GM18507 (cell line): ENCODE measurements at regions not wholly inside any gene's neighbourhood (a gene's known extent, or its start where the extent isn't known, plus 50 kb on each side); places are given as distances from the start of the nearest gene placed in this dataset.

Source experiments
- DNase-seq: peaks from one replicate; pipeline ENCODE4 v3.0.0; 2011; ENCODE audit warnings: low read depth; ENCODE audit not compliant: insufficient read length; ENCODE audit errors: extremely low spot score
- FAIRE-seq: peaks from 2 replicates; lab custom pipeline; 2011; peaks lifted over from hg19 to GRCh38; lab: Jason Lieb, UNC

GRCh38 chr21:38177919-38178652 lies 78.7 kb upstream of the KCNJ15 start:
- FAIRE-seq (no peak), DNase-seq (no peak)

GRCh38 chr21:38178653-38179470 lies 77.9 kb upstream of the KCNJ15 start:
- no peak for DNase-seq

GRCh38 chr21:38179511-38179910 lies 77.3 kb upstream of the KCNJ15 start:
- no peak for FAIRE-seq
- DNase-seq, result no peak

More at GRCh38 chr21:38178653-38179470, 77.9 kb upstream of the KCNJ15 start:
- no peak for FAIRE-seq

GRCh38 chr21:38181096-38181495 lies 75.7 kb upstream of the KCNJ15 start:
- FAIRE-seq, result no peak

GRCh38 chr21:38182370-38182985 lies 74.3 kb upstream of the KCNJ15 start:
- no peak for FAIRE-seq

More at GRCh38 chr21:38181096-38181495, 75.7 kb upstream of the KCNJ15 start:
- no peak for DNase-seq

GRCh38 chr21:38183961-38184360 lies 72.8 kb upstream of the KCNJ15 start:
- no peak for DNase-seq
- FAIRE-seq, result no peak

More at GRCh38 chr21:38182370-38182985, 74.3 kb upstream of the KCNJ15 start:
- DNase-seq, result no peak

GRCh38 chr21:38186661-38187270 lies 70.0 kb upstream of the KCNJ15 start:
- FAIRE-seq, result no peak
- DNase-seq, result no peak

- no peak for DNase-seq
- FAIRE-seq, result no peak
Measured at GRCh38 chr21:38188037-38188436, 68.8 kb upstream of the KCNJ15 start.

GRCh38 chr21:38196036-38196435 lies 60.8 kb upstream of the KCNJ15 start:
- FAIRE-seq, result no peak
- no peak for DNase-seq

GRCh38 chr21:38202811-38203210 lies 54.0 kb upstream of the KCNJ15 start:
- DNase-seq, result no peak
- FAIRE-seq, result no peak

- DNase-seq (no peak), FAIRE-seq (no peak)
Measured at GRCh38 chr21:38203229-38203628, 53.6 kb upstream of the KCNJ15 start.

- no peak for FAIRE-seq
- DNase-seq, result no peak
Measured at GRCh38 chr21:38205940-38206339, 50.9 kb upstream of the KCNJ15 start.

- FAIRE-seq (no peak), DNase-seq (no peak)
Measured at GRCh38 chr21:38206646-38207045, 50.1 kb upstream of the KCNJ15 start.
